ENCODE measurements at regions not wholly inside any gene's neighbourhood (a gene's known extent, or its start where the extent isn't known, plus 50 kb on each side); places are given as distances from the start of the nearest gene placed in this dataset.

DNA sequence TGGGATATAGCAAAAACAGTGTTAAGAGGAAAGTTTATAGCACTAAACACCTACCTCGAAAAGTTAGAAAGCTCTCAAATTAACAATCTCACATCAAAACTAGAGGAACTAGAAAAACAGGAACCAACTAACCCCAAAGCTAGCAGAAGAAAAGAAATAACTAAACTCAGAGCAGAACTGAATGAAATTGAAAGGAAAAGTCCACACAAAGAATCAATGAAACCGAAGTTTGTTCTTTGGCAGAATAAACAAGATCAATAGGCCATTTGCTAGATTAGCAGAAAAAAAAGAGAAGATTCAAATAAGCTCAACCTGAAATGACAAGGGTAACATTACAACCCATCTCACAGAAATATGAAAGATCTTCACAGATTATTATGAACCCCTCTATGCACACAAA is 234.8 kb upstream of the ISL1 start:
- TF ChIP-seq GATA3 (IDR thresholded peaks at IDR 0.05; ENCODE audit: low read depth, low read length) (no peak), GATA2 (IDR thresholded peaks at IDR 0.05; ENCODE audit: low read depth, low read length) (no peak)

DNA sequence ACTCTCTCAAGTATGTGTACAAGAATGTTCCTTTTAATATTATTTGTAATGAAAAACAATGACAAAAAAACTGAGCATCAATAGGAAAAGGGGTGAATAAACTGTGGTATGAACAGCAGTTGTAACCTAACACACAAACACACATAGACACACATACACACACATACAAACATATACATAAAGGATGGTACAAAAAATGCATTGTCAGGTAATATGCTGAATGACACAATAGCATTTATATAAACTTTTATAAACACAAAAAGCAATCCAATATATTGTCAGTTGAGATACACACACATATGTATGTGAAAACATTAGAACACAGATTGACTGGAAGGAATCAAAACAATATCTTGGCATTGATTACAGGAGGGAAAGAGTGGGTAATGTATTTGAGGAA is 227.0 kb upstream of the ISL1 start:
- TF ChIP-seq GATA2 (IDR thresholded peaks at IDR 0.05; ENCODE audit: low read depth, low read length) (no peak), GATA3 (IDR thresholded peaks at IDR 0.05; ENCODE audit: low read depth, low read length) (no peak)

DNA sequence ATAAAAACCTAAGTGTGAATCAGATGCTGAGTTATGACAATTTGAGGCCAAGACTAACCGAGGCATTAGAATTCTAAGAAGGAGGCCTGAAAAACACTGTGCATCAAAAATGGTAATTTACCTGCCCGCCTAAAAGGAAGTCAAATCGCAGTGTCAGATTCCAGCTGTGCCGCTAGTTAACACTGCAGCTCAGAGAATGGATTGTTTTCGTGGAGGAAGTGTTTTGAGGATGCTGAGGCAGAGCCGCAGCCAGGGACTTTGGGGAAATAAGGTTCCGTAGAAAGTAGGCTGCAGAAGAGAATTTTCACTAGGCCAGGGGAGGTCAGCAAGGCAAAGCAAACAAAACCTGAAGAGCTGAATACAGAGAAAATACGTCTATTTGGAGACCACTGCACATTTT is 226.4 kb upstream of the ISL1 start:
- TF ChIP-seq GATA2 (IDR thresholded peaks at IDR 0.05; ENCODE audit: low read depth, low read length) (no peak), GATA3 (IDR thresholded peaks at IDR 0.05; ENCODE audit: low read depth, low read length) (no peak)

DNA sequence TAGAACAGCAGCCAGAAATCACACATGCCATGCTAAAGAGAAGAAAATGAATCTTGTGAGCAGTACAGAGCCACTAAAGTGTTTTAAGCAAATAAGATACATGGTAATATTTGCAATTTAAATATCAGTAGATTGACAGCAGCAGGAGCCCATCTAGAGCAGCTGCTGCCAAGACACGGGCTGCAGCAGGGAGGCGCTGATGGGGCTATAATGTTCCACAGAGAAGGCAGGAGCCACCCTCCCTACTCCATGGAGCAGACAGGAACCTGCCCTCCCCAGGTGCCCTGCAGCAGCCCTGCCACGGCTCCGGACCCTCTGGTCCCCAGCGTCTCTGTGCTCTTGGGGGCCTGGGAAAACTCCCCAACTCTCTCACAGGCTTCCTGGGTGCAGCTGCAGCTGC is 224.1 kb upstream of the ISL1 start:
- TF ChIP-seq GATA2 (IDR thresholded peaks at IDR 0.05; ENCODE audit: low read depth, low read length) (no peak), GATA3 (IDR thresholded peaks at IDR 0.05; ENCODE audit: low read depth, low read length) (no peak)

DNA sequence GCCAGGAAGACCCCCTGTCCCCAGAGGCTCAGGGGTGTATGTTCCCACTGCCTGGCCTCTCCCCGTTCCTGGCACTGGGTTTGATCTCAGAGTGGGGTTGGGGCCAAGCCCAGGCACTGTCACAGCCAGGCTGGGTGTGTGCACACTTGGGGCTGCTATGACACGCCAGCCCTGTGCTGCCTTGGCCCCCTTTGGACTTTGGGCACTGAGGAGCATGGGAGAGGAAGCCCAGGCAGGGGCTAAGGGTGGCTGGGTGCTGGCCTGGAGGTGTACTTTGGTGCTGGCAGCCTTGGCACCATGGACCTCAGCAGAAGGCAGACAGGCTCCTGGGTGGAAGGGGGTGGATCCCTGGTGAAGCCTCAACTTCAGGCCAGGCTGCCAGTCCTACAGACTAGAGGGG is 223.6 kb upstream of the ISL1 start:
- TF ChIP-seq GATA2 (IDR thresholded peaks at IDR 0.05; ENCODE audit: low read depth, low read length) (no peak), GATA3 (IDR thresholded peaks at IDR 0.05; ENCODE audit: low read depth, low read length) (no peak)

DNA sequence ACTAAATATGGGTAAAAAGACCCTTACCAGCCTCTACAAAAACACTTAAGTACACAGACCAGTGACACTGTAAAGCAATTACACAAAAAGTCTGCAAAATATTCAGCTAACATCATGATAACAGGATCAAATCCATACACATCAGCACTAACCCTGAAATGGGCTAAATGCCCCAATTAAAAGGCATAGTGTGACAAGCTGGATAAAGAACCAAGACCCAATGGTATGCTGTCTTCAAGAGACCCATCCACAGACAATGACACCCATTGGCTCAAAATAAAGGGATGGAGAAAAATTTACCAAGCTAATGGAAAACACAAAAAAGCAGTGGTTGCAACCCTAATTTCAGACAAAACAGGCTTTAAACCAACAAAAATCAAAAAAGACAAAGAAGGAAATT is 221.0 kb upstream of the ISL1 start:
- TF ChIP-seq GATA2 (IDR thresholded peaks at IDR 0.05; ENCODE audit: low read depth, low read length) (no peak), GATA3 (IDR thresholded peaks at IDR 0.05; ENCODE audit: low read depth, low read length) (no peak)

DNA sequence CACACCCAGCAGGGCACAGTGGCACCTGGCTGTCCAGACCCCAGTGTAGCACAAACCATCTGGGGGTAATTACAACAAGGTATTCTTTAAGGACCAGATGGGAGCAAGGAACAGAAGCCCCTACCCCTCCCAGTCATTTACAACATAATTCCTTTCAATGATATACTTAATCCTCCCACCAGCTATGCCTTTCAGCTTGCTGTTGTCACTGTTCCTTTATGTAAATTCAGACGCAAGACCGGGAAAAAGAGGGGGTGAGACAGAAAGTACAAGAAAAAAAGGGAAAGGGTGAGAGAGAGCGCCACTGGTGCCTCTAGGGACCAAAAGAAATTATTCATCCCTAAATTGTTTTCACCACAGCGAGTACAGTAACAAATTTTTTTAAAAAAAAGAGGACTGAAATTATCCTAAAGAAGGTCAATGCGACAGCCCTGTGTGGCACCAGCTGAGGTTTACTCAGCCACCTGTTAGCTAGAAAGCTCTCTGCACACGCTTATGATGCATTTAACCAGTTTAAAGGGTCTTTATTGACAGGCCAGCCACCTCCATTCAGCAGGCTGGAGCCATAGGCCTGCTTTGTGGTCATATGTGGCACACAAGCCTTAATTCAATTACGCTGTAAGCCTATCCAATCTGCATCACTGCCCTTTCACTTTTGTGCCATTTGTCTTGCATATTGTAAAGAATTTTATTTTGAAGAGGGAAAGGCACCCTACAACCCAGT is 210.2 kb upstream of the ISL1 start:
- TF ChIP-seq GATA3 (IDR thresholded peaks at IDR 0.05; ENCODE audit: low read depth, low read length): no peak
- no peak for TF ChIP-seq GATA2 (IDR thresholded peaks at IDR 0.05; ENCODE audit: low read depth, low read length)

DNA sequence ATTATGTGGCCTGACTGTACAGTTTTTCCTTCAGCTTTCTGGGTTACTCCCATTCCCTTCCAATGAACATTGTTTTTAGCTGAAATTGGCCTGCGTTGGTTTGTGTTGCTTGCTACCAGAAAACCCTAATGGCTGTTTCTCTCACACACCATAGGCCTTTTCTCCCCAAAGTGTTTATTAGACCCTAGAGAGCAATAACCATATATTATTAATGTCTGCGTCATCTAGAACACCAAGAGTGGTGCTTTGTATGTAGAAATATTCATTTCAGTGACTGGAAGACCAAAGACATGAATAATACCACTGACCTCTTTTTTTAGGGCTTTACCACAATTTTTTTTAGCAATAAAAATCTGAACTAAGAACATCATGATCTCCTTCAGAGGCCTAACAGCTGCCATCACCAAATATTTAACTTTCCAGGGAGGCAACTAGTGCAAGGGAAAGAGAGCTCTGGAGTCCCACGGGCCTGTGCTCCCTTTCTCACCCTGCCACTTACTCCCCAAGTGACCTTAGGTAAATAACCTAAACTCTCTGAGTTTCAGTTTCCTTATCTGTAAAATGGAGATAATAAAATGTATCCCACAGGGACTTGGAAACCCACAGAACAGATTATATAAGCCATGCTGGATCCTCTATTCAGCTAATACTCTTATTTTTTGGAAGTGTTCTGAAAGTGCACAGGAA is 201.9 kb upstream of the ISL1 start:
- TF ChIP-seq GATA2 (IDR thresholded peaks at IDR 0.05; ENCODE audit: low read depth, low read length) (no peak), GATA3 (IDR thresholded peaks at IDR 0.05; ENCODE audit: low read depth, low read length) (no peak)

DNA sequence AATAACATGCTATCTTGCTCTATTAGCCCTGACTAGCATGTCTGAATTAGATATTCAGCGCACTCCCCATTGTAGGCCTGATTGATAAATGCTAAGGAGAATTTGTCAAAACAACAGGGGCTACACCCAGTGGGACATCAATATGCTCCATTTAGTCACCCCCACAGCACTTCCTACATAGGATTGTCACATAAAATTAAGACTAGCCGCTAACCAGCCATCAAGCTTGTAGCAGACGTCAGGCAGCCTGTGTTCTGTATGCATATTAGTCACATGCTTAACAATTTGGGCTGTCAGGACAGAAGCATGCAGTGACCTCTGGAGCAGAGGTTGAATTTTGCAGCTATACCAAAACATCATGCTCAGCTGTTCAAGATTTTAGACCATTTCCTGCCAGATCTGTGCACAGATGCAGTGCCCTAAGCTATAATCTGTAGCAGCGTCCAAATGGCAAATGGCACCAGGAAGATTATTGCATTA is 197.4 kb upstream of the ISL1 start:
- TF ChIP-seq GATA2 (IDR thresholded peaks at IDR 0.05; ENCODE audit: low read depth, low read length): peak; percentile 73
- peak; percentile 20; the same call in 1 of the 2 replicates for TF ChIP-seq GATA3 (IDR thresholded peaks at IDR 0.05; ENCODE audit: low read depth, low read length)

DNA sequence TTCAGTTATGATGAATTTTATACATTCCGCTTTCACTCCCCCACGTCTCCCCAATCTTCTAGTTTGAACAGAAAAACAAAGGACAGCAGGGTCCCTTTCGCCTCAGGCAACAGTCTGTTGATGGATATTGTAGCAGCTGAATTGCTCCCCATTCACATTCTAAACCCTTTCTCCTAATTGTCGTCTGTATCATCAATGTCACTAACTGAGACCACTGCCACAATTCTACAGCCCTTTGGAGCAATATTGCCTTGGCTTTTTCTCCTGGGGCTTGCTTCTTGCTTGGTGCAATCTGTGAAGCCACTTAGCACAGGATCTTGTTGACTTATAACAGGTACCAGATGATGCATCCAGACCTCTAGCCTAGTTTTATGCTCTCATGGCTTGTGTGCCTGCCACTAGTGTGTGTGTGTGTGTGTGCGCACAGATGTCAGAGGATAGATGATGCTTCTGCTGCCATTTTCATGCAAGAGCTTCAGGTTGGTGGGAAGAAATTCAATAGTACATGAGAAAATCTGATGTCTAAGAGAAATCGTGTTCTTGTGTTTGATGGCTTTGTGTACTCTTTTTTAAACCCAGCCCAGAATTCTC is 195.2 kb upstream of the ISL1 start:
- TF ChIP-seq GATA2 (IDR thresholded peaks at IDR 0.05; ENCODE audit: low read depth, low read length) (no peak), GATA3 (IDR thresholded peaks at IDR 0.05; ENCODE audit: low read depth, low read length) (no peak)

DNA sequence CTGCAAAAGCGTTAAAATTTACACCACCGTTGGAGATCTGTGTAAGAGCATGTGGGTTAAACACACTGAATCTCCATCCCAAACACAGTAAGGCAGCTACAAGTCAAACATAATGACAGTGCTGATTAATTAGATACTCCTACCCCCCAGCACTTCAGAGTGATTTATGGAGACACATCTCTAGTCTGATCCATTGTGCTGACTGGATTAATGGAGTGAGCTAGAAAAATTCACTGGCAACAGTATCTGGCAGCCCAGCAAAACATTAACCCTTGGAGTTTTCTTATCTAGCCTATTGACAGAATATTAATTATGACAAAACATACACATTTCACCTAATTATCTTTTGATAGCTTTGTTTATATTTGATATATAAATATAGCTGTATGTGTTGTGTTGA is 188.6 kb upstream of the ISL1 start:
- TF ChIP-seq GATA3 (IDR thresholded peaks at IDR 0.05; ENCODE audit: low read depth, low read length): no peak
- no peak for TF ChIP-seq GATA2 (IDR thresholded peaks at IDR 0.05; ENCODE audit: low read depth, low read length)

DNA sequence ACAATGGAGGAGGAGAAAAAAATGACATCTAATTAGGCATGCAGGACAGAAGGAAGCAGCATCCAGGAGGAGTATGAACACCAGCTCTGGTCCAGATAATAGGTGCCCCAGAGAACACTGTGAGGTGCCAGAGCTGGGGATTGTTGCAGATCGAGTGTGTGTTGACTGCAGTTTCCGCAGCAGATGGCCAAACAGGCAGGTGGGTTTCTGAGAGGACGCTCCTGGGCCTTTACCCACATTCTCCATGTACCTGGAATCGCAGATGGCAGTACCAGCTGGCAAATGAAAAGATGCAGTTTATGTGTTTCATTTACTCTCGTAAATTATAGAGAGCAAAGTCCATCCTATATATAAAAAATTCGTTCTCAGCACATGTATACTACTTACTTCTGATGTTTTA is 182.2 kb upstream of the ISL1 start:
- TF ChIP-seq GATA2 (IDR thresholded peaks at IDR 0.05; ENCODE audit: low read depth, low read length) (no peak), GATA3 (IDR thresholded peaks at IDR 0.05; ENCODE audit: low read depth, low read length) (no peak)

DNA sequence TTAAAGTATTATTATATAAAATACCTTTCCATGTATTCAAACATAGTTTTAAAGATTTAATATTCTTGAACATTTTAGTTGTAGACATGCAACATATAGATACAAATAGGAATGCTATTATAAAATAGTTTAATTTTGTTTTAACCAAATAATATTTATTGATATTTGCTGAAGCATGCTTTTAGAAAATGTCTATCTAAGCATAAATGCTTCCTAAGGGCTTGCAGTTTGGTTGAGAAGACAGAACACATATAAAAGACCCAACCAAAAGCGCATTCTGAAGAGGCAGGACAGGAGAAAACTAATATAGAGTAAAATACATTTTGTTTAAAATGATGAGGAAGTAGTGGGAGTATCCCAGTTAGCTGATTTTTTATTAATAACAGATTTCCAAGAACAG is 181.5 kb upstream of the ISL1 start:
- TF ChIP-seq GATA3 (IDR thresholded peaks at IDR 0.05; ENCODE audit: low read depth, low read length) (no peak), GATA2 (IDR thresholded peaks at IDR 0.05; ENCODE audit: low read depth, low read length) (no peak)

DNA sequence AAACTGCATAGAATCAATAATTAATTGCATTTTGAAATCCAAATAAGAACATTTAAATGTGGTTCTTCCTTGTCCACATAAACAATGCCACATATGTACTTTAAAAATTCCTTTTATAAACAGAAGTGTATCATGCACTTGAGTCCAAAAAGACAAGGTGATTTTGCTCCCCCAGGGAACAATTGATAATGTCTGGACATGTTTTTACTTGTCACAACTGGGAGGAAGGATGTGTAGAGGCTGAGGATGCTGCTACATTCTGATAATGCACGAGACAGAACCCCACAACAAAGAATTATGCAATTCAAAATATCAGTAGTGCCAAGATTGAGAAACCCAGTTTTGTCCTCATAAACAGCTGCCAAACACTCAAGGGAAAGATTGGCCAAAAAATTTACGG is 181.1 kb upstream of the ISL1 start:
- TF ChIP-seq GATA3 (IDR thresholded peaks at IDR 0.05; ENCODE audit: low read depth, low read length) (no peak), GATA2 (IDR thresholded peaks at IDR 0.05; ENCODE audit: low read depth, low read length) (no peak)

DNA sequence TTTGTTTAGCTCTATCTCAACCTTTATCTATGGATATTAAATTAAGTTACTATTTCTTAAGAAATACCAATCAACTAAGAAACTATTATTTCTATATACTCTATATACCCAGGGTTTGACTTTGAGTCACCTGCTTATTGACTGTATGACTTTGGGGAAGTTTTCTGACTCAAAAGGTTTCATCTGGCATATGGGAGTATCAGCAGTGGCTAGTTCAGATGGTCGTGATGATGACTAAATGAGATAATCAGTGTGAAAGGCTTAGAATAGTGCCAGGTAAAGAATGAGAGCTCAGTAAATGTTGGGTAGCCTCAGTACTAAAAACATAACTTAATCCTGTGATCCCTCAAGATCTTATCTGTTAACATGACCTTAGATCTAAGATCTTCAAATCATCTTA is 179.7 kb upstream of the ISL1 start:
- 0 out of 2 replicates have a peak, but pooled peaks have one; percentile 15 for TF ChIP-seq GATA3 (IDR thresholded peaks at IDR 0.05; ENCODE audit: low read depth, low read length)
- TF ChIP-seq GATA2 (IDR thresholded peaks at IDR 0.05; ENCODE audit: low read depth, low read length): no peak

Measured in SH-SY5Y (cell line).